Liver (tissue), 8 donors: ENCODE measurements at regions not wholly inside any gene's neighbourhood (a gene's known extent, or its start where the extent isn't known, plus 50 kb on each side); places are given as distances from the start of the nearest gene placed in this dataset.

Experiments
- DNase-seq: peaks from one replicate; pipeline ENCODE4 v3.0.0-alpha.2; 2017; ENCODE audit warnings: low spot score
- H3K27ac ChIP-seq, 2 donors: one replicate each; pipeline ENCODE4 v1.7.0; 2013; ENCODE audit warnings: inconsistent platforms in 2 of 2, low read length in 2 of 2, control low read depth in 1 of 2, low read depth in 1 of 2, mild to moderate bottlenecking in 1 of 2
- H3K27me3 ChIP-seq, 4 donors: one replicate each; pipeline versions ENCODE4 v1.6.1 to v1.7.0; 2013; ENCODE audit warnings: low read length in 3 of 4, inconsistent platforms in 1 of 4, mild to moderate bottlenecking in 1 of 4, moderate library complexity in 1 of 4; ENCODE audit not compliant: control insufficient read depth in 4 of 4, insufficient read depth in 4 of 4
- H3K36me3 ChIP-seq, 4 donors: one replicate each; pipeline versions ENCODE4 v1.6.1 to v1.7.0; 2013; ENCODE audit warnings: low read length in 3 of 4, mild to moderate bottlenecking in 3 of 4, low read depth in 1 of 4, moderate library complexity in 1 of 4; ENCODE audit not compliant: control insufficient read depth in 4 of 4, insufficient read depth in 3 of 4
- H3K4me1 ChIP-seq, 4 donors: one replicate each; pipeline versions ENCODE4 v1.6.1 to v1.7.0; 2013; ENCODE audit warnings: low read length in 3 of 4, mild to moderate bottlenecking in 3 of 4, moderate library complexity in 1 of 4; ENCODE audit not compliant: control insufficient read depth in 4 of 4, insufficient read depth in 4 of 4
- H3K4me3 ChIP-seq, 3 donors: one replicate each; pipeline versions ENCODE4 v1.6.1 to v1.7.0; 2013; ENCODE audit warnings: low read length in 3 of 3, control low read depth in 1 of 3, low read depth in 1 of 3, mild to moderate bottlenecking in 1 of 3
- H3K9ac ChIP-seq, 2 donors: one replicate each; pipeline ENCODE4 v1.7.0; 2013; ENCODE audit warnings: low read length in 2 of 2, mild to moderate bottlenecking in 2 of 2, moderate library complexity in 2 of 2, control low read depth in 1 of 2, low read depth in 1 of 2
- H3K9me3 ChIP-seq, 4 donors: one replicate each; pipeline versions ENCODE4 v1.6.1 to v1.7.0; 2013; ENCODE audit warnings: low read length in 3 of 4; ENCODE audit not compliant: control insufficient read depth in 4 of 4
- EGR1 ChIP-seq, 2 donors: IDR thresholded peaks; 2 replicates each; pipeline ENCODE4 v1.6.1; 2016 to 2018; ENCODE audit warnings: antibody characterized with exemption in 2 of 2, low read depth in 2 of 2
- FOXA1 ChIP-seq: IDR thresholded peaks from 2 replicates; pipeline ENCODE4 v1.6.1; 2016; ENCODE audit warnings: antibody characterized with exemption
- FOXA2 ChIP-seq: IDR thresholded peaks from 2 replicates; pipeline ENCODE4 v1.6.1; 2016; ENCODE audit warnings: antibody characterized with exemption
- GABPA ChIP-seq, 2 donors: IDR thresholded peaks in 1 of 2; conservative IDR thresholded peaks in 1 of 2; 2 replicates each; pipeline ENCODE4 v1.6.1; 2016; ENCODE audit warnings: antibody characterized with exemption in 2 of 2, mild to moderate bottlenecking in 1 of 2, moderate library complexity in 1 of 2
- HNF4A ChIP-seq, 2 donors: conservative IDR thresholded peaks; 2 replicates each; pipeline ENCODE4 v1.6.1; 2016; ENCODE audit warnings: antibody characterized with exemption in 2 of 2, mild to moderate bottlenecking in 2 of 2
- HNF4G ChIP-seq: IDR thresholded peaks from 2 replicates; pipeline ENCODE4 v1.6.1; 2016; ENCODE audit warnings: antibody characterized with exemption
- JUND ChIP-seq, 2 donors: IDR thresholded peaks; 2 replicates each; pipeline ENCODE4 v1.6.1; 2016; ENCODE audit warnings: antibody characterized with exemption in 2 of 2
- NR2F2 ChIP-seq: IDR thresholded peaks from 2 replicates; pipeline ENCODE4 v1.6.1; 2016; ENCODE audit warnings: antibody characterized with exemption
- RAD21 ChIP-seq, 2 donors: IDR thresholded peaks; 2 replicates each; pipeline ENCODE4 v1.6.1; 2016; ENCODE audit warnings: antibody characterized with exemption in 2 of 2, mild to moderate bottlenecking in 2 of 2
- RXRA ChIP-seq, 2 donors: IDR thresholded peaks; 2 replicates each; pipeline ENCODE4 v1.6.1; 2017 to 2018; ENCODE audit warnings: antibody characterized with exemption in 2 of 2, mild to moderate bottlenecking in 1 of 2
- SP1 ChIP-seq: IDR thresholded peaks from 2 replicates; pipeline ENCODE4 v1.6.1; 2018; ENCODE audit warnings: antibody characterized with exemption, mild to moderate bottlenecking
- TAF1 ChIP-seq: conservative IDR thresholded peaks from 2 replicates; pipeline ENCODE4 v1.6.1; 2016; ENCODE audit warnings: antibody characterized with exemption, mild to moderate bottlenecking
- YY1 ChIP-seq: IDR thresholded peaks from 2 replicates; pipeline ENCODE4 v1.6.1; 2016; ENCODE audit warnings: antibody characterized with exemption, mild to moderate bottlenecking
- WGBS: extraction: QIAGEN DNeasy Blood & Tissue Kit; methylation state at CpG from one replicate; pipeline ENCODE4 v1.1.7; 2013; 5-methylcytosine and 5-hydroxymethylcytosine counted together
- TF ChIP-seq, protein P1 (sequence below): fragments of 150-350 bp; IDR thresholded peaks from 2 replicates; pipeline ENCODE4 v1.5.1; 2017; ENCODE audit warnings: improper control_type of control experiment, low read depth, low read length; ENCODE audit not compliant: missing input control
- TF ChIP-seq, protein P2 (sequence below): IDR thresholded peaks from 2 replicates; pipeline ENCODE4 v1.6.1; 2016; ENCODE audit warnings: antibody characterized with exemption
- TF ChIP-seq, protein P3 (sequence below): IDR thresholded peaks from 2 replicates; pipeline ENCODE4 v1.6.1; 2016; ENCODE audit warnings: antibody characterized with exemption
- TF ChIP-seq, protein P4 (sequence below): IDR thresholded peaks from 2 replicates; pipeline ENCODE4 v1.6.1; 2016; ENCODE audit warnings: antibody characterized with exemption, mild to moderate bottlenecking
- TF ChIP-seq, protein P5 (sequence below): IDR thresholded peaks from 2 replicates; pipeline ENCODE4 v1.6.1; 2016; ENCODE audit warnings: antibody characterized with exemption
- donor health status: healthy.
- donor health status: healthy.
- donor health status: healthy.
- donor health status: healthy.
- donor health status: healthy.

DNA sequence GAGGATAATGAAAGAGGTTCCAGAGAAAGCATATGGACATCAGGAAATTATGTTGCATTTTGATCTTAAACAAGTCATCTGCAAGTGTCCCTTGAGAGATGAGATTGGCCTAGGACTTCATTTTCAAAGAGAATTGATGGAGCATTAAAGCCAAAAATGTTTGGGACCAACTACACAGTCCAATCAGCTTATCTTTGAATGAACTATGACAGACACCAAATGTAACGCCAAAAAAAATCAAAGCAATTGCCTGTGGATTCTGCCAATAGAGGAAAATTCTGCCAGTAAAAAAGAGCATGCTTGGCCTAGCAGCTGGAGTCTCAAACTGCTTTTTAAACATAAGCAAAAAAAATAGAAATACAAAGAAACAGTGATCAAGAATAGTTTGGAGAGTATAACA, 594.5 kb upstream of the CHAC2 start (continued):
- TF ChIP-seq, protein P1, sequence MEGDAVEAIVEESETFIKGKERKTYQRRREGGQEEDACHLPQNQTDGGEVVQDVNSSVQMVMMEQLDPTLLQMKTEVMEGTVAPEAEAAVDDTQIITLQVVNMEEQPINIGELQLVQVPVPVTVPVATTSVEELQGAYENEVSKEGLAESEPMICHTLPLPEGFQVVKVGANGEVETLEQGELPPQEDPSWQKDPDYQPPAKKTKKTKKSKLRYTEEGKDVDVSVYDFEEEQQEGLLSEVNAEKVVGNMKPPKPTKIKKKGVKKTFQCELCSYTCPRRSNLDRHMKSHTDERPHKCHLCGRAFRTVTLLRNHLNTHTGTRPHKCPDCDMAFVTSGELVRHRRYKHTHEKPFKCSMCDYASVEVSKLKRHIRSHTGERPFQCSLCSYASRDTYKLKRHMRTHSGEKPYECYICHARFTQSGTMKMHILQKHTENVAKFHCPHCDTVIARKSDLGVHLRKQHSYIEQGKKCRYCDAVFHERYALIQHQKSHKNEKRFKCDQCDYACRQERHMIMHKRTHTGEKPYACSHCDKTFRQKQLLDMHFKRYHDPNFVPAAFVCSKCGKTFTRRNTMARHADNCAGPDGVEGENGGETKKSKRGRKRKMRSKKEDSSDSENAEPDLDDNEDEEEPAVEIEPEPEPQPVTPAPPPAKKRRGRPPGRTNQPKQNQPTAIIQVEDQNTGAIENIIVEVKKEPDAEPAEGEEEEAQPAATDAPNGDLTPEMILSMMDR, result no peak
- no peak for TF ChIP-seq JUND (IDR thresholded peaks at IDR 0.05)
- no peak for TF ChIP-seq SP1
- no peak for TF ChIP-seq EGR1 (IDR thresholded peaks at IDR 0.05; ENCODE audit: low read depth in 2 of 2)

DNA sequence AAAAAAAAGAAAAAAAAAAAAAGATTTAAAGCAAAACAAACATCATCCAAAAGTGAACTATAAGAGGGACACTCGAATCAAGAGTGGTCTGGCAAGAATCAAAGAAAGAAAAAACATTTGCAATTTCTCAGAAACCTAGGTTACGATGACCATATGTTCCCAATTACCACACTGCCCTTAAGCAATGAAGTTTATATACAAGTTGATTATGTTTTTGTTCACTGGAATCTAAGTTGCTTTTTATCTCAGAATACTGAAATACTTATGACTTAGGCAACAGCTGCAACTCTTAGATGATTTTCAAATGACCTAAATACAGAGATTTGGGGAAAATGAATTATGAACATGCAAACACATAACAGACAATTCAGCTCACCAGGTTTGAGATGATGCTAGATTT, 597.1 kb upstream of the CHAC2 start:
- Histone ChIP-seq H3K27ac (no peak overlapping the region), H3K4me1 (no peaks in the 10 kb centered on the region), H3K27me3 (no peaks in the 10 kb centered on the region), H3K9ac (no peak overlapping the region), H3K9me3 (no peaks in the 10 kb centered on the region), H3K36me3 (no peaks in the 10 kb centered on the region), H3K4me3 (no peak overlapping the region)
- WGBS, result 78% methylated on average over 2 of the region's 2 CpGs
- TF ChIP-seq, protein P2, sequence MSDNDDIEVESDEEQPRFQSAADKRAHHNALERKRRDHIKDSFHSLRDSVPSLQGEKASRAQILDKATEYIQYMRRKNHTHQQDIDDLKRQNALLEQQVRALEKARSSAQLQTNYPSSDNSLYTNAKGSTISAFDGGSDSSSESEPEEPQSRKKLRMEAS, result no peak
- TF ChIP-seq NR2F2, result no peak
- no peak for TF ChIP-seq RXRA (IDR thresholded peaks at IDR 0.05)
- no peak for TF ChIP-seq EGR1 (IDR thresholded peaks at IDR 0.05; ENCODE audit: low read depth in 2 of 2)
- TF ChIP-seq TAF1, result no peak
- TF ChIP-seq, protein P3, sequence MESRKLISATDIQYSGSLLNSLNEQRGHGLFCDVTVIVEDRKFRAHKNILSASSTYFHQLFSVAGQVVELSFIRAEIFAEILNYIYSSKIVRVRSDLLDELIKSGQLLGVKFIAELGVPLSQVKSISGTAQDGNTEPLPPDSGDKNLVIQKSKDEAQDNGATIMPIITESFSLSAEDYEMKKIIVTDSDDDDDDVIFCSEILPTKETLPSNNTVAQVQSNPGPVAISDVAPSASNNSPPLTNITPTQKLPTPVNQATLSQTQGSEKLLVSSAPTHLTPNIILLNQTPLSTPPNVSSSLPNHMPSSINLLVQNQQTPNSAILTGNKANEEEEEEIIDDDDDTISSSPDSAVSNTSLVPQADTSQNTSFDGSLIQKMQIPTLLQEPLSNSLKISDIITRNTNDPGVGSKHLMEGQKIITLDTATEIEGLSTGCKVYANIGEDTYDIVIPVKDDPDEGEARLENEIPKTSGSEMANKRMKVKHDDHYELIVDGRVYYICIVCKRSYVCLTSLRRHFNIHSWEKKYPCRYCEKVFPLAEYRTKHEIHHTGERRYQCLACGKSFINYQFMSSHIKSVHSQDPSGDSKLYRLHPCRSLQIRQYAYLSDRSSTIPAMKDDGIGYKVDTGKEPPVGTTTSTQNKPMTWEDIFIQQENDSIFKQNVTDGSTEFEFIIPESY, result no peak
- TF ChIP-seq, protein P4, sequence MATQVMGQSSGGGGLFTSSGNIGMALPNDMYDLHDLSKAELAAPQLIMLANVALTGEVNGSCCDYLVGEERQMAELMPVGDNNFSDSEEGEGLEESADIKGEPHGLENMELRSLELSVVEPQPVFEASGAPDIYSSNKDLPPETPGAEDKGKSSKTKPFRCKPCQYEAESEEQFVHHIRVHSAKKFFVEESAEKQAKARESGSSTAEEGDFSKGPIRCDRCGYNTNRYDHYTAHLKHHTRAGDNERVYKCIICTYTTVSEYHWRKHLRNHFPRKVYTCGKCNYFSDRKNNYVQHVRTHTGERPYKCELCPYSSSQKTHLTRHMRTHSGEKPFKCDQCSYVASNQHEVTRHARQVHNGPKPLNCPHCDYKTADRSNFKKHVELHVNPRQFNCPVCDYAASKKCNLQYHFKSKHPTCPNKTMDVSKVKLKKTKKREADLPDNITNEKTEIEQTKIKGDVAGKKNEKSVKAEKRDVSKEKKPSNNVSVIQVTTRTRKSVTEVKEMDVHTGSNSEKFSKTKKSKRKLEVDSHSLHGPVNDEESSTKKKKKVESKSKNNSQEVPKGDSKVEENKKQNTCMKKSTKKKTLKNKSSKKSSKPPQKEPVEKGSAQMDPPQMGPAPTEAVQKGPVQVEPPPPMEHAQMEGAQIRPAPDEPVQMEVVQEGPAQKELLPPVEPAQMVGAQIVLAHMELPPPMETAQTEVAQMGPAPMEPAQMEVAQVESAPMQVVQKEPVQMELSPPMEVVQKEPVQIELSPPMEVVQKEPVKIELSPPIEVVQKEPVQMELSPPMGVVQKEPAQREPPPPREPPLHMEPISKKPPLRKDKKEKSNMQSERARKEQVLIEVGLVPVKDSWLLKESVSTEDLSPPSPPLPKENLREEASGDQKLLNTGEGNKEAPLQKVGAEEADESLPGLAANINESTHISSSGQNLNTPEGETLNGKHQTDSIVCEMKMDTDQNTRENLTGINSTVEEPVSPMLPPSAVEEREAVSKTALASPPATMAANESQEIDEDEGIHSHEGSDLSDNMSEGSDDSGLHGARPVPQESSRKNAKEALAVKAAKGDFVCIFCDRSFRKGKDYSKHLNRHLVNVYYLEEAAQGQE, result no peak
- TF ChIP-seq YY1, result no peak
- TF ChIP-seq, protein P1, result no peak
- TF ChIP-seq, protein P5, sequence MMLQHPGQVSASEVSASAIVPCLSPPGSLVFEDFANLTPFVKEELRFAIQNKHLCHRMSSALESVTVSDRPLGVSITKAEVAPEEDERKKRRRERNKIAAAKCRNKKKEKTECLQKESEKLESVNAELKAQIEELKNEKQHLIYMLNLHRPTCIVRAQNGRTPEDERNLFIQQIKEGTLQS, result no peak
- no peak for TF ChIP-seq RAD21 (IDR thresholded peaks at IDR 0.05)
- TF ChIP-seq HNF4G, result no peak
- TF ChIP-seq GABPA (IDR thresholded peaks at IDR 0.05 in 1 of 2, conservative IDR thresholded peaks at IDR 0.05 in 1 of 2), result no peak
- no peak for TF ChIP-seq HNF4A (conservative IDR thresholded peaks at IDR 0.05)
- TF ChIP-seq SP1, result no peak
- TF ChIP-seq JUND (IDR thresholded peaks at IDR 0.05), result no peak
- no peak for TF ChIP-seq FOXA1
- TF ChIP-seq FOXA2, result no peak
- DNase-seq, result no peak
